ENCODE measurements at regions not wholly inside any gene's neighbourhood (a gene's known extent, or its start where the extent isn't known, plus 50 kb on each side); places are given as distances from the start of the nearest gene placed in this dataset.
"Not testable (repeated sequence)": the region's sequence is repeated elsewhere in the genome, so short reads cannot be mapped to it uniquely, and the experiment has no call there.

- 56 to 72% (median 63%) methylated on average over 4 of the region's 4 CpGs for WGBS, 4 donors
- intact Hi-C loops (cut with DNase I) = no loop called here
Measured at GRCh38 chr17:27206447-27206846, 87.5 kb upstream of the WSB1 start.

GRCh38 chr17:27207073-27207513, 86.8 kb upstream of the WSB1 start:
- TF ChIP-seq CTCF (IDR thresholded peaks at IDR 0.05) (no peak), POLR2A (IDR thresholded peaks at IDR 0.05) (no peak)
- H3K27ac ChIP-seq = peak overlapping the region in 3 of 5 donors; percentile 11 to 31 (median 15)
- H3K9me3 ChIP-seq (replicated peaks in 1 of 3) = no peaks in the 10 kb centered on the region
- WGBS, 4 donors = 26 to 37% (median 34%) methylated on average over 3 of the region's 3 CpGs
- no peak overlapping the region for H3K4me3 ChIP-seq
- H3K4me1 ChIP-seq (replicated peaks in 1 of 2) = no peaks in the 10 kb centered on the region
- H3K36me3 ChIP-seq (replicated peaks in 1 of 2) = no peaks in the 10 kb centered on the region
- intact Hi-C loops (cut with DNase I) = no loop called here
- DNase-seq = no peak
- H3K27me3 ChIP-seq = no peaks in the 10 kb centered on the region

More at GRCh38 chr17:27206447-27206846, 87.5 kb upstream of the WSB1 start:
- Histone ChIP-seq H3K4me3 (no peak overlapping the region), H3K9me3 (replicated peaks in 1 of 3) (no peaks in the 10 kb centered on the region), H3K27ac (no peak overlapping the region), H3K4me1 (replicated peaks in 1 of 2) (no peaks in the 10 kb centered on the region), H3K36me3 (replicated peaks in 1 of 2) (no peaks in the 10 kb centered on the region), H3K27me3 (no peaks in the 10 kb centered on the region)
- TF ChIP-seq POLR2A (IDR thresholded peaks at IDR 0.05) (no peak), CTCF (IDR thresholded peaks at IDR 0.05) (no peak)
- no peak for DNase-seq

- H3K4me1 ChIP-seq (replicated peaks in 1 of 2); H3K27me3 ChIP-seq; DNase-seq; H3K4me3 ChIP-seq; intact Hi-C loops (cut with DNase I); H3K9me3 ChIP-seq (replicated peaks in 1 of 3); H3K27ac ChIP-seq; H3K36me3 ChIP-seq (replicated peaks in 1 of 2): not testable (repeated sequence)
Measured at GRCh38 chr17:27208370-27208769, 85.5 kb upstream of the WSB1 start.

- DNase-seq = no peak
- 86 to 92% (median 91%) methylated on average over 7 to 8 of the region's 8 CpGs; no CpG with 5 or more reads in 1 of the 4 donors for WGBS, 4 donors
- Histone ChIP-seq H3K4me3 (no peak overlapping the region), H3K9me3 (replicated peaks in 1 of 3) (no peaks in the 10 kb centered on the region), H3K27ac (no peak overlapping the region), H3K4me1 (replicated peaks in 1 of 2) (no peaks in the 10 kb centered on the region), H3K36me3 (replicated peaks in 1 of 2) (no peaks in the 10 kb centered on the region), H3K27me3 (no peaks in the 10 kb centered on the region)
- TF ChIP-seq POLR2A (IDR thresholded peaks at IDR 0.05) (no peak), CTCF (IDR thresholded peaks at IDR 0.05) (no peak)
- intact Hi-C loops (cut with DNase I) = no loop called here
Measured at GRCh38 chr17:27209316-27209715, 84.6 kb upstream of the WSB1 start.

GRCh38 chr17:27210809-27211208, 83.1 kb upstream of the WSB1 start:
- H3K9me3 ChIP-seq (replicated peaks in 1 of 3); H3K27ac ChIP-seq; intact Hi-C loops (cut with DNase I); H3K36me3 ChIP-seq (replicated peaks in 1 of 2); H3K27me3 ChIP-seq; H3K4me3 ChIP-seq; H3K4me1 ChIP-seq (replicated peaks in 1 of 2); DNase-seq: not testable (repeated sequence)
- 67 to 94% (median 82%) methylated on average over 1 to 3 of the region's 5 CpGs; no CpG with 5 or more reads in 1 of the 4 donors for WGBS, 4 donors
